IMR-90 (cell line): ENCODE measurements at regions not wholly inside any gene's neighbourhood (a gene's known extent, or its start where the extent isn't known, plus 50 kb on each side); places are given as distances from the start of the nearest gene placed in this dataset.

Experiments used
- ATAC-seq: fragments of 200-7000 bp; cut with Tn5 transposase; 2 replicates; pipeline ENCODE4 v1.9.1; 2020; ENCODE audit warnings: low read depth, mild to moderate bottlenecking, moderate library complexity
- BruUV-seq: library from RNA; stranded (reverse); fragments of 400-500 nt; replicated peaks from 2 replicates; lab custom pipeline; 2021; lab: Mats Ljungman, UMichigan
- CTCF ChIA-PET: fragments of 300-600 bp; formaldehyde crosslinking; extraction: SDS; loops from one replicate; lab custom pipeline; 2021; ENCODE audit warnings: antibody characterized with exemption; lab: Yijun Ruan, JAX
- POLR2A ChIA-PET: fragments of 300-600 bp; sonication (Branson Sonifier 250); formaldehyde crosslinking; loops from one replicate; lab custom pipeline; 2022; ENCODE audit warnings: antibody characterized with exemption; ENCODE audit not compliant: unreplicated experiment; lab: Charles Lee
- DNase-seq: peaks from one replicate; pipeline ENCODE4 v3.0.0; 2013
- H2AFZ ChIP-seq: replicated peaks from 2 replicates; pipeline ENCODE3; 2013; ENCODE audit warnings: low read length, mild to moderate bottlenecking; ENCODE audit not compliant: poor library complexity
- H2AK5ac ChIP-seq: 2 replicates; pipeline ENCODE4 v1.6.1; 2013; ENCODE audit warnings: low read depth, low read length, inconsistent platforms
- H2AK9ac ChIP-seq: replicated peaks from 2 replicates; pipeline ENCODE3; 2013; ENCODE audit warnings: mild to moderate bottlenecking, low read depth, low read length, moderate library complexity; ENCODE audit not compliant: poor library complexity
- H2BK120ac ChIP-seq: 2 replicates; pipeline ENCODE4 v1.6.1; 2013; ENCODE audit warnings: low read depth, low read length, inconsistent platforms
- H2BK15ac ChIP-seq: 3 replicates; pipeline ENCODE4 v1.6.1; 2013; ENCODE audit warnings: low read depth, low read length, inconsistent platforms
- H2BK20ac ChIP-seq: 2 replicates; pipeline ENCODE4 v1.6.1; 2013; ENCODE audit warnings: low read depth, mild to moderate bottlenecking, inconsistent platforms, low read length, moderate library complexity
- H2BK5ac ChIP-seq: 2 replicates; pipeline ENCODE4 v1.6.1; 2013; ENCODE audit warnings: mild to moderate bottlenecking, low read depth, low read length, inconsistent platforms; ENCODE audit not compliant: poor library complexity, severe bottlenecking
- H3K14ac ChIP-seq: replicated peaks from 2 replicates; pipeline ENCODE4 v1.6.1; 2013; ENCODE audit warnings: low read depth, low read length, inconsistent platforms
- H3K18ac ChIP-seq: 2 replicates; pipeline ENCODE4 v1.6.1; 2013; ENCODE audit warnings: low read depth, low read length, control low read depth
- H3K23ac ChIP-seq: 2 replicates; pipeline ENCODE4 v1.6.1; 2013; ENCODE audit warnings: low read depth, low read length, inconsistent platforms
- H3K27ac ChIP-seq: 2 replicates; pipeline ENCODE4 v1.5.1; 2013; ENCODE audit warnings: mild to moderate bottlenecking, control low read depth, low read length; ENCODE audit not compliant: insufficient read depth
- H3K27me3 ChIP-seq: 2 replicates; pipeline ENCODE4 v1.6.1; 2013; ENCODE audit warnings: low read length; ENCODE audit not compliant: control insufficient read depth, insufficient read depth
- H3K36me3 ChIP-seq: 2 replicates; pipeline ENCODE4 v1.6.1; 2013; ENCODE audit warnings: low read length, mixed read lengths; ENCODE audit not compliant: control insufficient read depth, insufficient read depth
- H3K4ac ChIP-seq: 2 replicates; pipeline ENCODE4 v1.6.1; 2013; ENCODE audit warnings: low read depth, low read length, inconsistent platforms
- H3K4me1 ChIP-seq: 2 replicates; pipeline ENCODE4 v1.6.1; 2013; ENCODE audit warnings: low read length, mixed read lengths; ENCODE audit not compliant: control insufficient read depth, insufficient read depth
- H3K4me2 ChIP-seq: 2 replicates; pipeline ENCODE4 v1.6.1; 2013; ENCODE audit warnings: low read depth, mild to moderate bottlenecking, control low read depth, low read length, moderate library complexity
- H3K4me3 ChIP-seq: 2 replicates; pipeline ENCODE4 v1.5.1; 2013; ENCODE audit warnings: low read depth, mild to moderate bottlenecking, control low read depth, low read length, moderate library complexity; ENCODE audit not compliant: insufficient read depth
- H3K56ac ChIP-seq: 2 replicates; pipeline ENCODE4 v1.6.1; 2013; ENCODE audit warnings: low read length, inconsistent platforms; ENCODE audit not compliant: insufficient read depth; ENCODE audit errors: extremely low read depth
- H3K79me1 ChIP-seq, 2 experiments: 2 replicates each; pipeline ENCODE4 v1.6.1; 2013; ENCODE audit warnings: low read length in 2 of 2, inconsistent platforms in 1 of 2, low read depth in 1 of 2
- H3K9ac ChIP-seq: 2 replicates; pipeline ENCODE4 v1.6.1; 2013; ENCODE audit warnings: low read depth, low read length, control low read depth
- H3K9me1 ChIP-seq: 2 replicates; pipeline ENCODE4 v1.6.1; 2013; ENCODE audit warnings: low read length, inconsistent platforms; ENCODE audit not compliant: insufficient read depth
- H3K9me3 ChIP-seq: 2 replicates; pipeline ENCODE4 v1.6.1; 2013; ENCODE audit warnings: low read length; ENCODE audit not compliant: control insufficient read depth, insufficient read depth
- H4K20me1 ChIP-seq: 2 replicates; pipeline ENCODE4 v1.6.1; 2013; ENCODE audit warnings: low read length, inconsistent platforms; ENCODE audit not compliant: insufficient read depth
- H4K5ac ChIP-seq: 2 replicates; pipeline ENCODE4 v1.6.1; 2013; ENCODE audit warnings: mild to moderate bottlenecking, low read depth, low read length, control low read depth
- H4K8ac ChIP-seq, 2 experiments: 2 replicates each; pipeline ENCODE4 v1.6.1; 2013; ENCODE audit warnings: low read depth in 2 of 2, low read length in 2 of 2, control low read depth in 1 of 2, inconsistent platforms in 1 of 2
- H4K91ac ChIP-seq: 2 replicates; pipeline ENCODE4 v1.6.1; 2013; ENCODE audit warnings: low read depth, low read length, inconsistent platforms; ENCODE audit not compliant: insufficient read depth
- ELK1 ChIP-seq: fragments of 150-350 bp; IDR thresholded peaks from 2 replicates; pipeline ENCODE4 v1.6.1; 2016; ENCODE audit warnings: low read depth, mild to moderate bottlenecking, low read length, moderate library complexity, borderline replicate concordance
- FOS ChIP-seq: fragments of 150-350 bp; IDR thresholded peaks from 2 replicates; pipeline ENCODE4 v1.6.1; 2016; ENCODE audit warnings: low read depth, low read length
- POLR2A ChIP-seq: IDR thresholded peaks from 2 replicates; pipeline ENCODE4 v1.6.1; 2012; ENCODE audit warnings: mild to moderate bottlenecking, low read depth, low read length
- RCOR1 ChIP-seq: IDR thresholded peaks from 2 replicates; pipeline ENCODE4 v1.6.1; 2012; ENCODE audit warnings: mild to moderate bottlenecking, low read length, improper control_type of control experiment; ENCODE audit not compliant: insufficient replicate concordance
- USF2 ChIP-seq: fragments of 150-350 bp; IDR thresholded peaks from 2 replicates; pipeline ENCODE4 v1.6.1; 2017; ENCODE audit warnings: mild to moderate bottlenecking, antibody characterized with exemption, low read length, low read depth
- WGBS, 2 experiments: methylation state at CpG; one replicate each; pipeline versions ENCODE4 v1.1.5 to v1.1.7; 2013; ENCODE audit warnings: missing lambda C conversion rate in 2 of 2; ENCODE audit not compliant: insufficient read length in 1 of 2; ENCODE audit errors: extremely low coverage in 2 of 2; 5-methylcytosine and 5-hydroxymethylcytosine counted together
- dilution Hi-C: fragments of 300-500 bp; cut with HindIII; formaldehyde crosslinking; loops from one replicate; pipeline ENCODE4 v1.14.3; 2018; ENCODE audit warnings: low sequenced_read_pairs; ENCODE audit not compliant: unreplicated experiment
- in situ Hi-C: fragments of 300-500 bp; cut with MboI; formaldehyde crosslinking; loops from 3 replicates; pipeline ENCODE4 v1.14.3; 2019; ENCODE audit warnings: low sequenced_read_pairs, inconsistent platforms, mixed read lengths
- intact Hi-C: fragments of 100-400 bp; cut with micrococcal nuclease; formaldehyde crosslinking; loops from 2 replicates; pipeline ENCODE4 v1.10.0; 2022

- BruUV-seq = no TSS peak
- Histone ChIP-seq H3K27me3 (no peaks in the 10 kb centered on the region), H2AK9ac (peak overlapping the region; percentile 34), H3K27ac (no peak overlapping the region), H3K23ac (no peak overlapping the region), H2AFZ (peak overlapping the region; percentile 65), H3K9me1 (no peaks in the 10 kb centered on the region), H3K4me2 (no peak overlapping the region), H3K9me3 (0 out of 2 replicates have a peak, but pooled peaks cover 1% of the 10 kb centered on the region), H3K4me1 (peaks cover 8% of the 10 kb centered on the region), H4K8ac (no peak overlapping the region), H4K5ac (no peak overlapping the region), H3K18ac (no peak overlapping the region), H2AK5ac (no peak overlapping the region), H3K36me3 (no peaks in the 10 kb centered on the region), H3K9ac (no peak overlapping the region), H3K79me1 (no peaks in the 10 kb centered on the region), H4K20me1 (no peaks in the 10 kb centered on the region), H2BK15ac (no peak overlapping the region), H3K14ac (no peak overlapping the region), H3K56ac (no peak overlapping the region), H2BK20ac (peak overlapping the region; percentile 56; the same call in 1 of the 2 replicates), H4K91ac (no peak overlapping the region), H3K4me3 (no peak overlapping the region), H2BK5ac (no peak overlapping the region), H3K4ac (peak overlapping the region; percentile 30; the same call in 1 of the 2 replicates), H2BK120ac (peak overlapping the region; percentile 49)
- ChIA-PET POLR2A (no interaction called here), CTCF (no interaction called here)
- dilution Hi-C loops (no loop called here), intact Hi-C loops (no loop called here), in situ Hi-C loops (no loop called here)
- 85% methylated on average over 2 of the region's 11 CpGs; no CpG with 5 or more reads in 1 of the 2 experiments for WGBS, 2 experiments
- DNase-seq = peak; percentile 33
- TF ChIP-seq ELK1 = no peak
- no peak for TF ChIP-seq RCOR1
- no peak for TF ChIP-seq USF2
- TF ChIP-seq POLR2A = no peak
- TF ChIP-seq FOS = no peak
- ATAC-seq = no peak
These were observed 396.7 kb downstream of the PTPRU start for GRCh38 chr1:29632806-29633615.
